Common myeloid progenitor, CD34-positive (primary cell): ENCODE measurements at regions not wholly inside any gene's neighbourhood (a gene's known extent, or its start where the extent isn't known, plus 50 kb on each side); places are given as distances from the start of the nearest gene placed in this dataset.

Experiments used
- CTCF ChIA-PET: fragments of 350-600 bp; sonication (Branson Sonifier 250); formaldehyde crosslinking; loops from one replicate; lab custom pipeline; 2021; ENCODE audit warnings: antibody characterized with exemption; lab: Charles Lee
- POLR2A ChIA-PET: fragments of 350-600 bp; sonication (Branson Sonifier 250); formaldehyde crosslinking; loops from one replicate; lab custom pipeline; 2021; ENCODE audit warnings: antibody characterized with exemption; lab: Charles Lee
- DNase-seq, 3 donors: peaks; one replicate each; pipeline versions ENCODE4 v3.0.0 to v3.0.0-alpha.2; 2013
- H3K27ac ChIP-seq, 2 experiments: 1 replicate in 1 of 2; 2 replicates in 1 of 2; pipeline ENCODE4 v1.7.0; 2013; ENCODE audit warnings: inconsistent platforms in 2 of 2, low read length in 2 of 2, mild to moderate bottlenecking in 2 of 2, low read depth in 1 of 2, moderate library complexity in 1 of 2; ENCODE audit not compliant: severe bottlenecking in 2 of 2, insufficient read depth in 1 of 2, poor library complexity in 1 of 2
- H3K27me3 ChIP-seq, 5 experiments: replicated peaks in 2 of 5; 1 replicate in 3 of 5; 2 replicates in 2 of 5; pipeline versions ENCODE4 v1.6.1 to v1.7.0; 2013; ENCODE audit warnings: low read length in 4 of 5, mild to moderate bottlenecking in 2 of 5, moderate library complexity in 2 of 5, inconsistent platforms in 1 of 5; ENCODE audit not compliant: insufficient read depth in 5 of 5, control insufficient read depth in 4 of 5
- H3K36me3 ChIP-seq, 4 experiments: 1 replicate in 2 of 4; 2 replicates in 2 of 4; pipeline versions ENCODE4 v1.6.1 to v1.7.0; 2013; ENCODE audit warnings: low read length in 3 of 4, control low read depth in 1 of 4, mild to moderate bottlenecking in 1 of 4; ENCODE audit not compliant: control insufficient read depth in 4 of 4, insufficient read depth in 4 of 4
- H3K4me1 ChIP-seq, 4 experiments: 1 replicate in 3 of 4; 2 replicates in 1 of 4; pipeline versions ENCODE4 v1.6.1 to v1.7.1; 2013; ENCODE audit warnings: low read length in 3 of 4, mild to moderate bottlenecking in 3 of 4, control low read depth in 1 of 4, inconsistent platforms in 1 of 4, moderate library complexity in 1 of 4; ENCODE audit not compliant: control insufficient read depth in 4 of 4, insufficient read depth in 4 of 4; ENCODE audit errors: control extremely low read depth in 1 of 4
- H3K4me3 ChIP-seq, 7 experiments: 1 replicate in 4 of 7; 2 replicates in 3 of 7; pipeline versions ENCODE4 v1.5.1 to v1.7.0; 2013; ENCODE audit warnings: mild to moderate bottlenecking in 7 of 7, low read length in 6 of 7, moderate library complexity in 6 of 7, inconsistent platforms in 2 of 7, low read depth in 2 of 7, control low read depth in 1 of 7; ENCODE audit not compliant: insufficient read depth in 4 of 7, control insufficient read depth in 1 of 7; ENCODE audit errors: extremely low read depth in 1 of 7
- H3K9me3 ChIP-seq, 5 experiments: 1 replicate in 4 of 5; 2 replicates in 1 of 5; pipeline versions ENCODE4 v1.6.1 to v1.7.1; 2013; ENCODE audit warnings: low read length in 4 of 5, mild to moderate bottlenecking in 2 of 5, inconsistent platforms in 1 of 5, low read depth in 1 of 5, moderate library complexity in 1 of 5; ENCODE audit not compliant: control insufficient read depth in 4 of 5, insufficient read depth in 2 of 5; ENCODE audit errors: control extremely low read depth in 1 of 5
- WGBS: methylation state at CpG from one replicate; pipeline ENCODE4 v1.1.5; 2013; ENCODE audit not compliant: insufficient coverage; 5-methylcytosine and 5-hydroxymethylcytosine counted together

DNA sequence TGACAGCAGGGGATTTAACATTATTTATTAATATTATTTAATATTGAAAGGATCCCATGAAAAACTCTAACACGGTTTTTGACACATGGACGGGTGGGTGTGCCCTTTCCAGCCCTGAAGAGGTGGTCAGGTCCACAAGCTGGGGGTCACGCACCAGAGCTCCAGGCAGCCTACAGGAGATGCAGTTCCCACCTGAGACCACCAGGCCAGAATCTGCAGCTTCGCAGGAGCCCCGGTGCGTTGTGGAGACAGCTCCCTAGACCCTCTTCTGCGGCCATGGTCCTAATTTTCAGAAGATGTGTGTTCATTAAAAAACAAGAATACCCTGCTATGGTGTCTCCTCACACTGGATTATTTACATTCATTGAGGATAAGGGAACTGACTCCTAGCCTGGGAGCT, 331.1 kb downstream of the C16orf95 start:
- POLR2A ChIA-PET, result no interaction called here
- WGBS, result 89% methylated on average over 6 of the region's 7 CpGs
- Histone ChIP-seq H3K4me1 (peaks cover 0 to 6% (median 0%) of the 10 kb centered on the region in 4 experiments), H3K4me3 (no peak overlapping the region), H3K27ac (no peak overlapping the region), H3K9me3 (no peaks in the 10 kb centered on the region), H3K27me3 (peaks cover 0 to 3% (median 0%) of the 10 kb centered on the region in 5 experiments), H3K36me3 (no peaks in the 10 kb centered on the region)
- CTCF ChIA-PET, result no interaction called here
- DNase-seq, result no peak

GRCh38 chr16:86986809-86987487, 330.2 kb downstream of the C16orf95 start:
- Histone ChIP-seq H3K9me3 (no peaks in the 10 kb centered on the region), H3K27ac (no peak overlapping the region), H3K36me3 (no peaks in the 10 kb centered on the region), H3K27me3 (peaks cover 0 to 3% (median 0%) of the 10 kb centered on the region in 5 experiments), H3K4me1 (peaks cover 0 to 6% (median 0%) of the 10 kb centered on the region in 4 experiments), H3K4me3 (no peak overlapping the region)
- WGBS, result 86% methylated on average over 12 of the region's 18 CpGs
- CTCF ChIA-PET, result no interaction called here
- DNase-seq, result peak in 1 of 3 donors; percentile 15
- POLR2A ChIA-PET, result no interaction called here

DNA sequence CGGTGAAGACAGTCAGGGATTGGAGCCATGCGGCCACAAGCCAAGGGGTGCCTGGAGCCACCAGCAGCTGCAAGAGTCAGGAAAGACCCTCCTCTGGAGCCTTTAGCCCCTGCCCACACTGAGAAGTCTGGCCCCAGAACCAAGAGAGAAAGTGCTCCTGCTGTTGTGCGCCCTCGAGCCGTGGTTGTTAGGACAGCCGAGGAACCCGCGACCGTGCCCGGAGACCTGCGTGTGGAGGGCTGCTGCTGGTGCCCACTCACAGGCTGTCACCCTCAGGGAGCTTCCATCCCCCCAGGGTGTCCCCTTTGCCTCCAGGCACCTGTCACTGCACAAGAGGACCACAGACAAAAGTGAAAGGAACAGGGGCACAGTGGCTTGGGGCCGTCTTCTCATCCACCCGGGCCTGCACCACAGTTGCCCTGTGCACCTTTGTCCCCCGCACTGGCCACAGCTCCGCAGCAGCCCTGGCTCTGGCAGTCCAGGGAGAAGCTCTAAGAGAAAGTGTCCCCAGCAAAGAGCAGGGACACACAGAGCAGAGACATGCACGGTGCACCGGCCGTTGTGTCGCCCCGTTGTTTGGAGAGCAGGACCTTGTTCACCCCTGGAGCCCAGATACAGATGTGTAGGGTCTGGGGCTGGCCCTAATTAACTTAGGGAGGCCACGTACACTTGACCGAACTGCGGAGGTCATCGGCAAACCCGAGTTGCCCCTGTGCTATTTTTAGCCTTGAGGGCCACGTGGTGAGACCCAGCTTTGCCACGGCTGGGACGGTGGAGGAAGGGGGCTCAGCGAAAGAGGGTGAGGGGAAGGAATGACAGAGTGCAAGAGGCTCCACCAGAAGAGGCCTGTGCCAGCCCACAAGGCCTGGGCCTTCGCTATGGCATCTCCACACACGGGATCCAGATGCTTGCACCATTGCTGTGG, 329.2 kb downstream of the C16orf95 start:
- DNase-seq, result no peak
- Histone ChIP-seq H3K27ac (no peak overlapping the region), H3K27me3 (peaks cover 0 to 8% (median 2%) of the 10 kb centered on the region in 5 experiments), H3K4me3 (no peak overlapping the region), H3K4me1 (peaks cover 0 to 6% (median 0%) of the 10 kb centered on the region in 4 experiments), H3K36me3 (no peaks in the 10 kb centered on the region), H3K9me3 (no peaks in the 10 kb centered on the region)
- ChIA-PET CTCF (no interaction called here), POLR2A (no interaction called here)
- WGBS, result 95% methylated on average over 28 of the region's 31 CpGs

GRCh38 chr16:86988920-86989696, 328.1 kb downstream of the C16orf95 start:
- ChIA-PET POLR2A (no interaction called here), CTCF (no interaction called here)
- Histone ChIP-seq H3K36me3 (no peaks in the 10 kb centered on the region), H3K4me1 (peaks cover 0 to 6% (median under 1%) of the 10 kb centered on the region in 4 experiments), H3K27me3 (peaks cover 0 to 18% (median 2%) of the 10 kb centered on the region in 5 experiments), H3K4me3 (no peak overlapping the region), H3K27ac (no peak overlapping the region), H3K9me3 (no peaks in the 10 kb centered on the region)
- DNase-seq, result no peak
- WGBS, result 96% methylated on average over 24 of the region's 25 CpGs

- H3K27me3 ChIP-seq, result peaks cover 0 to 27% (median 7%) of the 10 kb centered on the region in 5 experiments
- ChIA-PET POLR2A (no interaction called here), CTCF (no interaction called here)
- 15% methylated on average over 5 of the region's 9 CpGs for WGBS
- H3K4me1 ChIP-seq, result peaks cover 4 to 11% (median 8%) of the 10 kb centered on the region in 4 experiments
- no peak overlapping the region for H3K4me3 ChIP-seq
- peak; percentile 50 to 72 (median 60) for DNase-seq
- no peak overlapping the region for H3K27ac ChIP-seq
- no peaks in the 10 kb centered on the region for H3K36me3 ChIP-seq
- H3K9me3 ChIP-seq, result no peaks in the 10 kb centered on the region
These were observed 326.7 kb downstream of the C16orf95 start for GRCh38 chr16:86990451-86990850.

- no peak overlapping the region for H3K27ac ChIP-seq
- peaks cover 4 to 11% (median 8%) of the 10 kb centered on the region in 4 experiments for H3K4me1 ChIP-seq
- WGBS, result 100% methylated on average over 2 of the region's 4 CpGs
- POLR2A ChIA-PET, result no interaction called here
- H3K27me3 ChIP-seq, result peaks cover 0 to 39% (median 7%) of the 10 kb centered on the region in 5 experiments
- no peaks in the 10 kb centered on the region for H3K9me3 ChIP-seq
- DNase-seq, result no peak
- H3K4me3 ChIP-seq, result no peak overlapping the region
- H3K36me3 ChIP-seq, result no peaks in the 10 kb centered on the region
- CTCF ChIA-PET, result no interaction called here
These were observed 325.5 kb downstream of the C16orf95 start for GRCh38 chr16:86991679-86992078.
